ENCODE measurements at regions not wholly inside any gene's neighbourhood (a gene's known extent, or its start where the extent isn't known, plus 50 kb on each side); places are given as distances from the start of the nearest gene placed in this dataset.

- Histone ChIP-seq H3K36me3 (ENCODE audit: low read depth) (no peaks in the 10 kb centered on the region), H3K27ac (no peak overlapping the region), H4K20me1 (ENCODE audit: insufficient read depth) (no peaks in the 10 kb centered on the region), H3K27me3 (ENCODE audit: insufficient read depth, low read depth) (no peaks in the 10 kb centered on the region), H3K4me2 (no peak overlapping the region), H3K9me3 (ENCODE audit: insufficient read depth, low read depth) (peaks cover 12% of the 10 kb centered on the region), H3K9me2 (ENCODE audit: insufficient read depth) (no peaks in the 10 kb centered on the region), H3K4me3 (no peak overlapping the region), H3K4me1 (replicated peaks; ENCODE audit: insufficient read depth) (no peaks in the 10 kb centered on the region), H3F3A (ENCODE audit: insufficient read depth, low read depth) (no peaks in the 10 kb centered on the region), H2AFZ (no peak overlapping the region), H3K79me2 (ENCODE audit: low read depth) (no peaks in the 10 kb centered on the region)
- CTCF ChIA-PET, result no interaction called here
- intact Hi-C loops (cut with micrococcal nuclease; ENCODE audit: unreplicated experiment), result no loop called here
- TF ChIP-seq EZH2 (IDR thresholded peaks at IDR 0.05; ENCODE audit: low read depth), result no peak
- no peak for TF ChIP-seq CTCF (conservative IDR thresholded peaks at IDR 0.05)
- POLR2A ChIA-PET (ENCODE audit: unreplicated experiment), result no interaction called here
- no TSS peak for BruUV-seq (replicated peaks)
- no peak for DNase-seq
Measured at GRCh38 chr1:209461168-209461567, 122.3 kb upstream of the CAMK1G start.

- intact Hi-C loops (cut with micrococcal nuclease; ENCODE audit: unreplicated experiment), result no loop called here
- no peaks in the 10 kb centered on the region for H3K36me3 ChIP-seq (ENCODE audit: low read depth)
Measured at GRCh38 chr1:209462433-209462832, 121.1 kb upstream of the CAMK1G start.

GRCh38 chr1:209463441-209463840 lies 120.1 kb upstream of the CAMK1G start:
- Histone ChIP-seq H3F3A (ENCODE audit: insufficient read depth, low read depth) (no peaks in the 10 kb centered on the region), H3K4me1 (replicated peaks; ENCODE audit: insufficient read depth) (no peaks in the 10 kb centered on the region), H3K36me3 (ENCODE audit: low read depth) (no peaks in the 10 kb centered on the region), H3K27ac (no peak overlapping the region), H3K27me3 (ENCODE audit: insufficient read depth, low read depth) (no peaks in the 10 kb centered on the region), H3K9me2 (ENCODE audit: insufficient read depth) (no peaks in the 10 kb centered on the region), H3K79me2 (ENCODE audit: low read depth) (no peaks in the 10 kb centered on the region), H3K4me3 (no peak overlapping the region), H2AFZ (no peak overlapping the region), H3K4me2 (no peak overlapping the region), H4K20me1 (ENCODE audit: insufficient read depth) (no peaks in the 10 kb centered on the region), H3K9me3 (ENCODE audit: insufficient read depth, low read depth) (peaks cover 12% of the 10 kb centered on the region)
- CTCF ChIA-PET, result interaction anchor here (0.7 kb wide), 1 partner anchor 364 kb away, joined by 3 read pairs; no protein-coding TSS in a partner anchor
- intact Hi-C loops (cut with micrococcal nuclease; ENCODE audit: unreplicated experiment), result no loop called here
- BruUV-seq (replicated peaks), result no TSS peak
- no peak for DNase-seq
- TF ChIP-seq EZH2 (IDR thresholded peaks at IDR 0.05; ENCODE audit: low read depth) (no peak), CTCF (conservative IDR thresholded peaks at IDR 0.05) (no peak)
- POLR2A ChIA-PET (ENCODE audit: unreplicated experiment), result no interaction called here

More at GRCh38 chr1:209462433-209462832, 121.1 kb upstream of the CAMK1G start:
- CTCF ChIA-PET, result no interaction called here
- POLR2A ChIA-PET (ENCODE audit: unreplicated experiment), result no interaction called here
- Histone ChIP-seq H3K27ac (no peak overlapping the region), H3K4me3 (no peak overlapping the region), H3K4me1 (replicated peaks; ENCODE audit: insufficient read depth) (no peaks in the 10 kb centered on the region), H3K79me2 (ENCODE audit: low read depth) (no peaks in the 10 kb centered on the region), H3F3A (ENCODE audit: insufficient read depth, low read depth) (no peaks in the 10 kb centered on the region), H3K4me2 (no peak overlapping the region), H2AFZ (no peak overlapping the region), H3K9me3 (ENCODE audit: insufficient read depth, low read depth) (peaks cover 12% of the 10 kb centered on the region), H4K20me1 (ENCODE audit: insufficient read depth) (no peaks in the 10 kb centered on the region), H3K27me3 (ENCODE audit: insufficient read depth, low read depth) (no peaks in the 10 kb centered on the region), H3K9me2 (ENCODE audit: insufficient read depth) (no peaks in the 10 kb centered on the region)
- BruUV-seq (replicated peaks), result no TSS peak
- DNase-seq, result no peak
- TF ChIP-seq CTCF (conservative IDR thresholded peaks at IDR 0.05) (no peak), EZH2 (IDR thresholded peaks at IDR 0.05; ENCODE audit: low read depth) (no peak)

Measured in PC-9 (cell line).